H9 (cell line): ENCODE measurements at regions not wholly inside any gene's neighbourhood (a gene's known extent, or its start where the extent isn't known, plus 50 kb on each side); places are given as distances from the start of the nearest gene placed in this dataset.

Experiments
- DNase-seq: peaks from one replicate; pipeline ENCODE4 v3.0.0-alpha.2; 2017
- H2AFZ ChIP-seq: one replicate; pipeline ENCODE4 v1.6.1; 2013; ENCODE audit warnings: mild to moderate bottlenecking, low read length, control low read depth, moderate library complexity
- H2AK5ac ChIP-seq: 2 replicates; pipeline ENCODE4 v1.6.1; 2013; ENCODE audit warnings: low read length, control low read depth, mixed read lengths; ENCODE audit not compliant: insufficient read length
- H2BK120ac ChIP-seq: one replicate; pipeline ENCODE4 v1.6.1; 2013; ENCODE audit warnings: low read depth, mild to moderate bottlenecking, low read length, control low read depth, inconsistent platforms; ENCODE audit not compliant: poor library complexity, severe bottlenecking
- H2BK12ac ChIP-seq: 2 replicates; pipeline ENCODE4 v1.6.1; 2013; ENCODE audit warnings: low read length, control low read depth, mixed read lengths, low read depth; ENCODE audit not compliant: insufficient read length
- H2BK15ac ChIP-seq: 2 replicates; pipeline ENCODE4 v1.6.1; 2013; ENCODE audit warnings: low read depth, low read length, control low read depth
- H2BK20ac ChIP-seq: one replicate; pipeline ENCODE4 v1.6.1; 2013; ENCODE audit warnings: low read depth, mild to moderate bottlenecking, low read length, control low read depth, inconsistent platforms; ENCODE audit not compliant: poor library complexity, severe bottlenecking
- H2BK5ac ChIP-seq: 2 replicates; pipeline ENCODE4 v1.6.1; 2013; ENCODE audit warnings: low read length, control low read depth, mixed read lengths; ENCODE audit not compliant: insufficient read length
- H3K14ac ChIP-seq: 2 replicates; pipeline ENCODE4 v1.6.1; 2013; ENCODE audit warnings: low read length, control low read depth; ENCODE audit not compliant: insufficient read depth
- H3K18ac ChIP-seq: 2 replicates; pipeline ENCODE4 v1.6.1; 2013; ENCODE audit warnings: low read depth, mild to moderate bottlenecking, mixed read lengths, low read length, control low read depth; ENCODE audit not compliant: insufficient read length
- H3K23ac ChIP-seq: 2 replicates; pipeline ENCODE4 v1.6.1; 2013; ENCODE audit warnings: low read length, control low read depth, mixed read lengths, low read depth; ENCODE audit not compliant: insufficient read length
- H3K23me2 ChIP-seq: 2 replicates; pipeline ENCODE4 v1.6.1; 2013; ENCODE audit warnings: low read depth, mild to moderate bottlenecking, mixed read lengths, low read length, control low read depth; ENCODE audit not compliant: insufficient read length, poor library complexity, severe bottlenecking
- H3K27ac ChIP-seq: 2 replicates; pipeline ENCODE4 v1.5.1; 2013; ENCODE audit warnings: low read length, control low read depth, mixed read lengths, low read depth; ENCODE audit not compliant: insufficient read length
- H3K27me3 ChIP-seq: 2 replicates; pipeline ENCODE4 v1.6.1; 2013; ENCODE audit warnings: low read length, control low read depth, inconsistent platforms; ENCODE audit not compliant: insufficient read depth
- H3K4ac ChIP-seq: 2 replicates; pipeline ENCODE4 v1.6.1; 2013; ENCODE audit warnings: low read depth, mild to moderate bottlenecking, control low read depth, inconsistent platforms, low read length, moderate library complexity
- H3K4me1 ChIP-seq: 2 replicates; pipeline ENCODE4 v1.6.1; 2013; ENCODE audit warnings: low read length, control low read depth, inconsistent platforms; ENCODE audit not compliant: insufficient read depth
- H3K4me2 ChIP-seq: 2 replicates; pipeline ENCODE4 v1.6.1; 2013; ENCODE audit warnings: low read length, control low read depth, mixed read lengths; ENCODE audit not compliant: insufficient read length, insufficient read depth
- H3K56ac ChIP-seq: 2 replicates; pipeline ENCODE4 v1.6.1; 2013; ENCODE audit warnings: low read depth, mild to moderate bottlenecking, mixed read lengths, low read length, control low read depth; ENCODE audit not compliant: insufficient read length
- H3K79me1 ChIP-seq: 2 replicates; pipeline ENCODE4 v1.6.1; 2013; ENCODE audit warnings: low read depth, mild to moderate bottlenecking, moderate library complexity, low read length, control low read depth, inconsistent platforms; ENCODE audit not compliant: insufficient read depth, poor library complexity, severe bottlenecking
- H3K79me2 ChIP-seq: 2 replicates; pipeline ENCODE4 v1.6.1; 2013; ENCODE audit warnings: low read length, control low read depth, inconsistent platforms; ENCODE audit not compliant: insufficient read depth
- H3K9ac ChIP-seq: 2 replicates; pipeline ENCODE4 v1.6.1; 2013; ENCODE audit warnings: low read length, control low read depth, mixed read lengths; ENCODE audit not compliant: insufficient read length; ENCODE audit errors: extremely low read depth
- H3K9me3 ChIP-seq: one replicate; pipeline ENCODE4 v1.6.1; 2013; ENCODE audit warnings: low read depth, low read length, inconsistent platforms; ENCODE audit not compliant: control insufficient read depth
- H3T11ph ChIP-seq: one replicate; pipeline ENCODE4 v1.6.1; 2013; ENCODE audit warnings: mild to moderate bottlenecking, low read length, control low read depth, inconsistent platforms
- H4K20me1 ChIP-seq: one replicate; pipeline ENCODE4 v1.6.1; 2013; ENCODE audit not compliant: control insufficient read depth, insufficient read length, insufficient read depth
- H4K5ac ChIP-seq: 2 replicates; pipeline ENCODE4 v1.6.1; 2013; ENCODE audit warnings: low read depth, mild to moderate bottlenecking, mixed read lengths, low read length, control low read depth; ENCODE audit not compliant: insufficient read length
- H4K8ac ChIP-seq: replicated peaks from 2 replicates; pipeline ENCODE4 v1.6.1; 2013; ENCODE audit warnings: low read length, control low read depth, mixed read lengths, low read depth; ENCODE audit not compliant: insufficient read length
- H4K91ac ChIP-seq: 2 replicates; pipeline ENCODE4 v1.6.1; 2013; ENCODE audit warnings: low read depth, mild to moderate bottlenecking, moderate library complexity, mixed read lengths, low read length, control low read depth; ENCODE audit not compliant: insufficient read length
- H3K27ac Mint-ChIP-seq, 3 experiments: 2 replicates in 2 of 3; 3 replicates in 1 of 3; pipeline ENCODE4 v1.8.0; 2020 to 2021; ENCODE audit warnings: mixed read lengths in 3 of 3, mild to moderate bottlenecking in 1 of 3, moderate library complexity in 1 of 3
- H3K27me3 Mint-ChIP-seq: 2 replicates; pipeline ENCODE4 v1.8.0; 2021; ENCODE audit warnings: low read depth, mild to moderate bottlenecking, moderate library complexity, mixed read lengths
- H3K36me3 Mint-ChIP-seq, 3 experiments: 2 replicates in 2 of 3; 3 replicates in 1 of 3; pipeline ENCODE4 v1.8.0; 2020 to 2021; ENCODE audit warnings: low read depth in 3 of 3, mixed read lengths in 3 of 3; ENCODE audit not compliant: insufficient read depth in 1 of 3
- H3K4me1 Mint-ChIP-seq, 2 experiments: 2 replicates each; pipeline ENCODE4 v1.8.0; 2020; ENCODE audit warnings: mixed read lengths in 2 of 2
- H3K4me3 Mint-ChIP-seq, 2 experiments: 2 replicates in 1 of 2; 3 replicates in 1 of 2; pipeline ENCODE4 v1.8.0; 2020 to 2021; ENCODE audit warnings: mild to moderate bottlenecking in 2 of 2, mixed read lengths in 2 of 2, moderate library complexity in 1 of 2
- H3K9me3 Mint-ChIP-seq, 2 experiments: 2 replicates in 1 of 2; 3 replicates in 1 of 2; pipeline ENCODE4 v1.8.0; 2020; ENCODE audit warnings: mild to moderate bottlenecking in 2 of 2, mixed read lengths in 2 of 2, moderate library complexity in 1 of 2
- CTCF ChIP-seq: fragments of 200-600 bp; sonication (generic); conservative IDR thresholded peaks from 3 replicates; pipeline ENCODE4 v1.8.0; 2021; ENCODE audit warnings: antibody characterized with exemption, mild to moderate bottlenecking
- WGBS: extraction: QIAGEN DNeasy Blood & Tissue Kit; methylation state at CpG from one replicate; pipeline ENCODE4 v1.1.7; 2013; ENCODE audit warnings: missing lambda C conversion rate, low lambda C conversion rate, mixed read lengths; ENCODE audit not compliant: insufficient read length; ENCODE audit errors: extremely low coverage; 5-methylcytosine and 5-hydroxymethylcytosine counted together

- Histone ChIP-seq H3K56ac (no peak overlapping the region), H4K5ac (no peak overlapping the region), H2BK12ac (no peak overlapping the region), H3K4ac (no peak overlapping the region), H3K4me2 (no peak overlapping the region), H3K23ac (no peak overlapping the region), H3K9me3 (peaks cover 9% of the 10 kb centered on the region), H3K9ac (no peak overlapping the region), H2AK5ac (no peak overlapping the region), H2BK15ac (no peak overlapping the region), H3K79me2 (no peaks in the 10 kb centered on the region), H3K4me1 (no peaks in the 10 kb centered on the region), H3K23me2 (no peaks in the 10 kb centered on the region), H3K27ac (no peak overlapping the region), H2AFZ (no peak overlapping the region), H2BK120ac (no peak overlapping the region), H3K18ac (no peak overlapping the region), H3K14ac (no peak overlapping the region), H3K79me1 (no peaks in the 10 kb centered on the region), H4K8ac (no peak overlapping the region), H3T11ph (no peak overlapping the region), H3K27me3 (no peaks in the 10 kb centered on the region), H4K20me1 (no peaks in the 10 kb centered on the region), H2BK20ac (no peak overlapping the region), H4K91ac (no peak overlapping the region), H2BK5ac (no peak overlapping the region)
- no peak for TF ChIP-seq CTCF
- Mint-ChIP-seq H3K36me3 (peaks cover 0 to 19% (median 5%) of the 10 kb centered on the region in 3 experiments; a peak in 3 of 7 replicates), H3K4me3 (no peak overlapping the region), H3K27ac (no peak overlapping the region), H3K9me3 (peaks cover 19 to 25% of the 10 kb centered on the region in 2 experiments), H3K4me1 (peaks cover 2 to 3% of the 10 kb centered on the region in 2 experiments; a peak in 2 of 4 replicates), H3K27me3 (no peaks in the 10 kb centered on the region)
- no peak for DNase-seq
- WGBS = no CpG with 5 or more reads among the region's 8 CpGs
Observed at GRCh38 chr5:180428598-180428997, 65.6 kb upstream of the CNOT6 start.
